Renal cortex interstitium (tissue), 11 donors: ENCODE measurements at regions not wholly inside any gene's neighbourhood (a gene's known extent, or its start where the extent isn't known, plus 50 kb on each side); places are given as distances from the start of the nearest gene placed in this dataset.
A peak's percentile ranks its signal among the peaks of the same experiment; 100 is the strongest.

ENCODE experiments used
- DNase-seq, 11 donors: peaks; one replicate each; pipeline ENCODE4 v3.0.0-alpha.2; 2013; ENCODE audit warnings: low read depth in 9 of 11, low spot score in 4 of 11; ENCODE audit errors: extremely low read depth in 1 of 11

GRCh38 chr4:135164601-135165000, 963.0 kb upstream of the PABPC4L start:
- no peak for DNase-seq

- DNase-seq: no peak
Observed at GRCh38 chr4:135144498-135144897, 942.9 kb upstream of the PABPC4L start.

GRCh38 chr4:135124196-135124595, 922.6 kb upstream of the PABPC4L start:
- DNase-seq: no peak

- no peak for DNase-seq
Observed at GRCh38 chr4:135123632-135124031, 922.0 kb upstream of the PABPC4L start.

GRCh38 chr4:135122457-135122856, 920.9 kb upstream of the PABPC4L start:
- DNase-seq: peak in 1 of 11 donors; percentile 9

- peak in 2 of 11 donors; percentile 2 to 6 for DNase-seq
Observed at GRCh38 chr4:135120195-135120594, 918.6 kb upstream of the PABPC4L start.

- DNase-seq: no peak
Observed at GRCh38 chr4:135114079-135114478, 912.5 kb upstream of the PABPC4L start.

GRCh38 chr4:135098061-135098460, 896.5 kb upstream of the PABPC4L start:
- no peak for DNase-seq

GRCh38 chr4:135073389-135073788, 871.8 kb upstream of the PABPC4L start:
- no peak for DNase-seq

GRCh38 chr4:135072553-135072952, 871.0 kb upstream of the PABPC4L start:
- no peak for DNase-seq

GRCh38 chr4:135065366-135065765, 863.8 kb upstream of the PABPC4L start:
- DNase-seq: no peak

- no peak for DNase-seq
Observed at GRCh38 chr4:135050086-135050717, 848.6 kb upstream of the PABPC4L start.

- no peak for DNase-seq
Observed at GRCh38 chr4:135032670-135033069, 831.1 kb upstream of the PABPC4L start.

GRCh38 chr4:135015771-135016170, 814.2 kb upstream of the PABPC4L start:
- DNase-seq: no peak

- no peak for DNase-seq
Observed at GRCh38 chr4:135007400-135007799, 805.8 kb upstream of the PABPC4L start.

GRCh38 chr4:134999169-134999568, 797.6 kb upstream of the PABPC4L start:
- no peak for DNase-seq

GRCh38 chr4:134961963-134962362, 760.4 kb upstream of the PABPC4L start:
- no peak for DNase-seq

- DNase-seq: no peak
Observed at GRCh38 chr4:134958862-134959261, 757.3 kb upstream of the PABPC4L start.

- no peak for DNase-seq
Observed at GRCh38 chr4:134955059-134955458, 753.5 kb upstream of the PABPC4L start.

- no peak for DNase-seq
Observed at GRCh38 chr4:134952775-134953174, 751.2 kb upstream of the PABPC4L start.

GRCh38 chr4:134952305-134952704, 750.7 kb upstream of the PABPC4L start:
- no peak for DNase-seq
